NCI-H2227 treated with DMSO at 0.1 percent for 48 hours (cell line): ENCODE measurements at regions not wholly inside any gene's neighbourhood (a gene's known extent, or its start where the extent isn't known, plus 50 kb on each side); places are given as distances from the start of the nearest gene placed in this dataset.
A peak's percentile ranks its signal among the peaks of the same experiment; 100 is the strongest.
"Not testable (repeated sequence)": the region's sequence is repeated elsewhere in the genome, so short reads cannot be mapped to it uniquely, and the experiment has no call there.

Experiments used
- DNase-seq: peaks from one replicate; lab custom pipeline; 2025; lab: John Stamatoyannopoulos, UW

DNA sequence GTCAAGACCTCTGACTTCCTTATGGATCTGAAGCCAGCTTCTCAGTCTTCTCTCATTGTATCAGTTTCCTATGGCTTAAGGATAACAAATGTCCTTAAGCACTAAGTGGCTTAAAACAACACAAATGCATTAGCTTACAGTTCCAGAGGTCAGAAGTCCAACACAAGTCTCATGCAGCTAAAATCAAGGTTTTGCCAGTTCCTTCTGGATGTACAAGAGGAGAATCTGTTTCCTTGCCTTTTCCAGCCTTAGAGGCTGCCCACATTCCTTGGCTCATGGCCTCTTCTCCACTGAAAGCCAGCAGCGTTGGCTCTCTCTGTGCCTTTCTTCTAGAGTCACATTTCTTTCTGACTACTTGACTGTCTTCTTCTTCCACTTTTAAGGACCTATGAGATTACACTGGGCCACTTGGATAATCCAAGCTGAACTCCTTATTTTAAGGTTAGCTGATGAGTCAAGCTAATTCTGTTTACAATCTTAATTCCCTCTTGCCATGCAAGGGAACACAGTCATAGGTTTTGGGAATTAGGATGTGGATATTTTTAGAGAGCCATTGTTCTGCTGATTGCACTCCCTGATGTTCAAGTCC, 179.0 kb downstream of the BCAS1 start:
- DNase-seq = no peak

DNA sequence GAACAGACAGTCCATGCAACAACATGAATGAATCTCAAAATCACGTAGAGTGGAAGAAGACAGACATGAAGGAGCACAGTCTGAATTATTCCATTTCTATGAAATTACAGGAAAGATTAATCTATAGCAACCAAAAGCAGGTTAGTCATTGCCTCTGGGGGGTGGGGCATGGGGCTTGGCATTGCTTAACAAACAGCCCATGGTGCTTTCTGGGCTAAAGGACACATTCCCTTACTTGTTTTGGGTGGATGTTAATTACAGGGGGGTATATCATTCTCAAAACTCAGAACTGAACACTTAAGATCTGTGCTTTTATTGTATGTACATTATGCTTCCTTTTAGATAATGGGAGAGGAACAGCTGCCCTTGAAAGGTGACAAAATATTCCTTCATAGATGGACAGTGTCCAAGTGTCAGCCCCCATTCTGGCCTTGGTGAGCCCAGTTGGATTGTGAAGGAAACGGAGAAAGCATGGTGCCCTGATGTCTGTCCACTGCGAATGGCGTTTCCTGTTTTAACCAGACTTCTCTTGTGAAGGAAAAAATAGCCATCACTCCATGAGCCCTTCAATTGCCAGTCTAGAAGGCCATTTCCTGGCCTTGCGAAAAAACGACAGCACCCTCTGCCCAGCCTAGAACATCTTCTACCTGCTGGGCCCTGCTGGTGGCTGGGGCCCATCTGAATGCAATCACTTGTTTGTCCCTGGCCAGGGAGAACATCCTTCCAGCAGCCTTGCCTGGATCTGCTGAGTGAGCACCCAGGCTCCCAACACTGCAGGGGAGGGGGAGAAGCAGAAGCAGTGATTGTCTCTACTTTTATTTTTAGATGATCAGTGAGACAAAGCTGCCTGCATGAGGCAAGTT, 179.7 kb downstream of the BCAS1 start:
- DNase-seq = no peak

DNA sequence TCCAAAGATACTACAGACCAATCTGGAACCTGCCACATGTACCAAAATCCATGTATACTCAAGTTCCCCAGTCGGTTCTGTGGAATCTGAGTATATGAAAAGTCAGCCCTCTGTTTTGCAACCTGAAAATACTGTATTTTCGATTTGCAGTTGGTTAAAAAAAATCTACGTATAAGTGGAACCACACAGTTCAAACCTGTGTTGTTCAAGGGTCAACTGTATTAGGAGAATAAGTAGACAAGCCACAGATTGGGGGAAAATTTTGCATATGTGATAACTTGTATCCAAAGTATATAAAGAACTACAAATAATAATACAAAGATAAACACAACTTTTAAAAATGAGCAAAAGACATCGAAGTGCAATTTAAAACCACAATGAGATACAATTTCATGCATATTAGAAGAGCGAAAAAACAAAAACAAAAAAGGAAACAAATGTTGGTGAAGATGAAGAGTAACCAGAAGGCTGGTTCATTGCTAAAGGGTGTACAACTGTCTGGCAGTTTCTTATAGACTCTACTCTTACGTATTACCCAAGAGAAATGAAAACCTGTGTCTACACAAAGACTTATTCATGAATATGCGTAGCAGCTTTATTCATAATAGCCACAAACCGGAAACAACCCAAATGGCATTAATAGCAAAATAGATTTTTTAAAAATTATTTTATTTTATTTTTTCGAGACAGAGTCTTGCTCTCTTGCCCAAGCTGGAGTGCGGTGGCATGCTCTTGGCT, 180.8 kb downstream of the BCAS1 start:
- no peak for DNase-seq

DNA sequence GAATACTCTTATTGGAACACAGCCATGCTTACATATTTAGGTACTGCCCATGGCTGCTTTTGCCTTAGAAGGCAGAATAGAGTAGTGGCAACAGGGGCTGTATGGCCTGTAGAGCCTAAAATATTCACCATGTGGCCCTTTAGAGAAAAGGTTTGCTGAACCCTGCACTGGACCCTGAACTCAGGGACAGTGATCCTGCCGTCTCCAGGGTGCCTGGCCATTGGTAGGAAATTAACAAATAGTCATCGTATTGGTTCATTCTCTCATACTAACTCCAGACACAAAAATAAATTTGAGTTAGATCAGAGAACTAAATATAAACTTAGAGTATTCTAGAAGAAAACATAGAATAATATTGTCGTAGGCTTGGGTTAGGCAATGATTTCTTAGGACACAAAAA, 181.4 kb downstream of the BCAS1 start:
- DNase-seq = no peak

DNA sequence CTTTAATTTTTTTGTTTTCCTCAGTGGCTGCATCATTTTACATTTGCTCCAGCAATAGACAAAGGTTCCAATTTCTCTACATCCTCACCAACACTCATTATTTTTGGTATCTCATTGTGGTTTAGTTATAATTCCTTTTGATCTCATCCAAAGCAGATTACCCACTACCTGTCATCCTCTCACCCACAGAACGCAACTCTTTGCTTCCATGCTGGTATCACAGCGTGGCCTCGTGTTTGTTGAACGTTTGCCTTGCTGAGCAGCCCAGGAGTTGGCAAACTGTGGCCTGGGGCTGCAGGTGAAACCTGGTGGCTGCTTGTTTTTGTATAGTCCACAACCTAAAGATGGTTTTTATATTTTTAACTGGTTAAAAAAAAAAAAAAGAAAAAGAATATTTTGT, 181.9 kb downstream of the BCAS1 start:
- DNase-seq = no peak

DNA sequence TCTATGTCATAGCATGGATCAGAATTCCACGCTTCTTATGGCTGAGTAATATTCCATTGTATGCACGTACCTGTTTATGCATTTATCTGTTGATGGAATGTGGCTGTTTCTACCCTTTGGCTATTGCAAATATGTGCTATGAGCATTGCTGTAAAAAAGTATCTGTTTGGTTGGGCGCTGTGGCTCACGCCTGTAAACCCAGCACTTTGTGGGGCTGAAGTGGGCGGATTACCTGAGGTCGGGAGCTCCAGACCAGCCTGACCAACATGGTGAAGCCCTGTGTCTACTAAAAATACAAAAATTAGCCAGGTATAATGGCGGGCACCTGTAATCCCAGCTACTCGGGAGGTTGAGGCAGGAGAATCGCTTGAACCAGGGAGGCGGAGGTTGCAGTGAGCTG, 182.4 kb downstream of the BCAS1 start:
- no peak for DNase-seq

DNA sequence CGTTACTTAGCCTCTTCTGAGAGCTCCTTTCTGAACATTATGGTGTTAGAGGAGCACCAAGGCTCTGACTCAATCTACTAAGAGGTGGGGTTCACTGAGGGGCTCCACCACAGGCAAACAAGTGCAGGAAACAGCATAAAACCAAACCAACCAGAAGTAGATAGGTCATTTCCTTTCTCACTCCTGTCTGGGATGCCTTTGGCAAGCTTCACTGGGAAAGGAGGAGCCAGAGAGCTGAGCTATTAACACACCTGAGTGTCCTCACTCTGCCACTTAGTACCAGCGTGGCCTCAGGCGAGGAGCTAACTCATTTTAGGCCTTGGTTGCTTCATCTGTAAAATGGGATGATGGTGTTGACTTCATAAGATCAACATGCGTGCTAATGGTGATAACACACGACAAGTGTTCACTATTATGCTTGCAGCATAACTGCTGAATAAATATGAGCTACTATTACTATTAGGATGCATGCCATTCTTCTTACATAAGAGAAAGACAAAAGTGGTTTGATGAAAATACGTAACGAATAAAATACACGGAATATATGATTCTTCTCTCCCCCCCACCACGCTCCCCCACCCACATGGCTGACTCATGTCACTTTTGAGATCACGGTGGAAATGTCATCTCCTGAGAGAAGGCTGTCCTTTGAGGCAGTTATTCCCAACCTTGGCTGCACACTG, 185.4 kb downstream of the BCAS1 start:
- DNase-seq = no peak

DNA sequence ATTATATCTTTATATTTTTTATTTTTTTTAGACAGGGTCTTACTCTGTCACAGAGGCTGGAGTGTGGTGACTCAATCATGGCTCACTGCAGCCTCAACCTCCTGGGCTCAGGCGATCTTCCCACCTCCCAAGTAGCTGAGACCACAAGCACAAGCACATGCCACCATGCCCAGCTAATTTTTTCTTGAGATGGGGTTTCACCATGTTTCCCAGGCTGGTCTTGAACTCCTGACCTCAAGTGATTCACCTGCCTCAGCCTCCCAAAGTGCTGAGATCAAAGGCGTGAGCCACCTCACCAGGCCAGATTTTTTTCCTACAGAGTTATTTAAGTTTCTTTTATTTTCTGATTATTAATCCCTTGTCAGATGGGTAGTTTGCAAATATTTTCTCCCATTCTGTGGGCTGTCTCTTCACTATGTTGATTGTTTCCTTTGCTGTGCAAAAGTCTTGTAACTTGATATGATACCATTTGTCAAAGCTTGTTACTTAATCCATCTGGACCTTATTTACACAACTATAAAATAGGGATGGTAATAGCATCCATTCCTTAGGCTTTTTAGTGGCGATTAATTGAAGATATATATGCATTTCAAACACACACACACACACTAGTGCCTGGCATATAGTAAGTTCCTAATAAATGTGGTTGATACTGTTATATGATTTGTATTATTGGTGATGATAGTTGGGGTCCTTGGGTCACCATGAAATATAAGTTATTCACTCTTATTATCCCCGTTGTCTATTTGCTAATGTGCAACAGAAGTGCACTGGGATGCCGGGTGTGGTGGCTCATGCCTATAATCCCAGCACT, 187.1 kb downstream of the BCAS1 start:
- DNase-seq = no peak

DNA sequence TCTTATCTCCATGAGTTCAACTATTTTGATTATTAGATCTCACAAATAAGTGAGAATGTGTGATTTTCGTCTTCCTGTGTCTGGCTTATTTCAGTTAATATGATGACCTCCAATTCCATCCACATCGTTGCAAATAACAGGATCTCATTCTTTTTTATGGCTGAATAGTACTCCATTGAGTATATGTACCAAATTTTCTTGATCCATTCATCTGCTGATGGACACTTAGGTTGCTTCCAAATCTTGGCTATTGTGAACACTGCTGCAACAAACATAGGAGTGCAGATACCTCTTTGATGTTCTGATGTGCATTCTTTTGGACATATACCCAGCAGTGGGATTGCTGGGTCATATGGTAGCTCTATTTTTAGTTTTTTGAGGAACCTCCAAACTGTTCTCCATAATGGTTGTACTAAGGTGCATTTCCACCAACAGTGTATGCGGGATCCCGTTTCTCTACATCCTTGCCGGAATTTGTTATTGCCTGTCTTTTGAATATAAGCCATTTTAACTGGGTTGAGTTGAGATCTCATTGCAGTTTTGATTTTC, 187.9 kb downstream of the BCAS1 start:
- DNase-seq = not testable (repeated sequence)

DNA sequence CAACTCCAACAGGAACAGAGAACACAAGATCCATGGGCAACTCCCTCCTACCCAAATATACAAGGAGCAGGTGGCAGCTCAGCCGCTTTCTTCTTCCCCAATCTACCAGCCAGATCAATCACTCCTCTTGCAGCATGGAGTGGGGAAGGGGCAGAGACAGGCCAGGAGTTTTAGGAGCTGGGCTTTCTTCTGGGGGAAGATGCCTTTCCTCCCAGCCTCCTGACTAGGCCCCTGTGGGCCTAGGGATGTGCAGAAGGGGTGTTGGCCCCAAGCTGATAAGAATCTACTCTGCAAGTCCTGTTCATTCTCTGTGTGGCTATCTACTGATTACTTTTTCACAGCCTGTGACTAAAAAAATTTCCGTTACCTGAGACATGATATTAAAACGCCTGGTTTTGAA, 189.0 kb downstream of the BCAS1 start:
- no peak for DNase-seq

DNA sequence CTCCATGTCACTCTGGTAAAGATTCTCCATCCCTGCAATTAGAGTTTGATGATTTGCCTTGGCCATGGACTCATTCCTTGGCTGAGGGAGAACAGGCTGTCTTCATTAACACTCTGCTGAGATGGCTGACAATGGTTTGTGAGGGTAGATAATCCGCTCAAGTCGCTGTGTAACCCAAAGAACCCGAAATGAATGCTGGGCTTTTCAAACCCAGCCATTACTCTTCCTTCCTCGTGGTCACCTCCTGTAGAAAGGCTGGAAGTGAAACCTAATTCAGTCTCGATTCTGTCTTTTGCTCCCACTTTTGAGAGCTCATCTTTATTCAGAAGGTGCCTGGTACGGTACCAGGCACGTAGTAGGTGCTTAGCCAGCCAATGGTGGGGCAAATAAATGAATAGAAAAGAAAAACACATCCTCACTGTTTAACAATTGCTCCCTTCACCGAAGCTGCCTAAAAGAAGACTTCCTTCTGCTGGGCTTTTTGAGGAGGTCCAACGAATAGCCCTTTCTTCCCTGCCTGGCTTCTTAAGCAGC, 190.2 kb downstream of the BCAS1 start:
- no peak for DNase-seq

DNA sequence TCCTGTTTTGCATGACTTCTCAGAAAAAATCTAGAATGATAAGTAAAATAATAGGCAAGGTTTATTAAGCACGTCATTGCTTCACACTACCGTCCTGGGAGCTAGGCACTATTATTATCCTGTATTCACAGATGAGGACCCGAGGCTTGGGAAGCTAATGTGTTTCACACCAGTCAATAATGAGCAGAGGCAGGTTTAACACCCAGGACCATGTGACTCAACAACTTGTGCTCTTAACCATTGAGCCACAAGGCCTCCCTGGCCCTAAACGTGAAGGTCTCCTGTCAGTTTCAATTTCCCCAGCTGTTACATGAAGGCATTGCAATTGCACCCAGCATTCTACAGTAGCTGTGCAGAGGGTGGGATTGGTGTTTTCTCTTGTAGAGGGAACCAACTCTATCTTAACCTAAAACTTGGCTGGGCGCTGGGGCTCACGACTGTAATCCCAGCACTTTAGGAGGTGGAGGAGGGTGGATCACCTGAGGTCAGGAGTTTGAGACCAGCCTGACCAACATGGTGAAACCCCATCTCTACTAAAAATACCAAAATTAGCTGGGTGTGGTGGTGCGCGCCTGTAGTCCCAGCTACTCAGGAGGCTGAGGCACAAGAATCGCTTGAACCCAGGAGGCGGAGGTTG, 191.2 kb downstream of the BCAS1 start:
- DNase-seq = no peak

DNA sequence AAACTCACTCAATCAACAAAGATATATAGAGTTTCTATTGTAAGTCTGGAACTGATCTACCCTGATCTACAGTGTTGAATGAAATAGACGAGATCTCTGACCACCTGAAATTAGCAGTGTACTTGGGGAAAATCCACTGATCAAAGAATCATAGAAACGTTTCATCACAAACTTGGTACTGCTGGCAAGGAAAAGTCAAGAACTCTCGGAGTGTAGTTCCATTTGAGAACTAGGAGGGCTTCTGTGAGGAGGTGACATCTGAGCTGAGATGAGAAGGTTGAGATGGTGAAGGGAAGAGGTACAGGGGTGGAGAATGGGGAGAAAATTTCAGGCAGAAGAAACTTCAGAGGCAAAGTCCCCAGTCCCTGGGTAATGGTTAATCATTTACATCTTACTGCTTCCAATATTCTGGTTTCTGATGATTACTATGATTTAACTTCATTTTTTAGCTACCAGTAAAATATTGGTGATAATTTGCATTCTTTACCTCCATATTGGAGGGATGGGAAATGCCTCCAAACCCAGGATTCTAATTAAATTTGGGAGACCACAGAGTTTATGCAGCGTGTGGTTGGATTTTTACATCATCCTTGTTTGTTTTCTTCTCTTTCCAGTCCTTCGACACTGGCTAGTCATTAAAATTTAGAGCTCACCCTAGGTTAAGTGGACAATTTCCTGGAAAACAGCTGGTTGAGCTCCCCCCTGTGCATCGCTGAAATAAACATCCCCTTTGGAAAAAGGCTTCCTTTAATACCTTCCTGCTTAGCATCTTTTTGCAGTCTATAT, 191.9 kb downstream of the BCAS1 start:
- DNase-seq = peak; percentile 37

DNA sequence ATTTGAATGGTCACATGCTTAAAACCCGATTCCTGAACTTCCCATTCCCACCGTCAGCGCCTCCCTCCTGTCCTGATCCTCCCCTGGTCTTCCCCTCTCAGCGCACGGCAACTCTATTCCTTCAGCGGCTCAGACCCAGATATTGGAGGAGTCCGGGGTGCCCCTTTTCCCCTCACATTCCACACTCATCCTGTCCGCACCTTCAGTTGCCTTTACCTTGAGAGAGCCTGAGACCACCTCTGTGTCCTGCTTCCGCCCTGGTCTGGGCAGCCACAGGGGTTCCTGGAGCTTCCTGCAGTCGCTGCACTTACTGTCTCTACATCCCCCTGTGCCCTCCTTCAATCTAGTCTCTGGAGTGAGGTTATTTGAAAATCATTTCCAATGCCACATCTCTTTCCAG, 193.4 kb downstream of the BCAS1 start:
- no peak for DNase-seq

DNA sequence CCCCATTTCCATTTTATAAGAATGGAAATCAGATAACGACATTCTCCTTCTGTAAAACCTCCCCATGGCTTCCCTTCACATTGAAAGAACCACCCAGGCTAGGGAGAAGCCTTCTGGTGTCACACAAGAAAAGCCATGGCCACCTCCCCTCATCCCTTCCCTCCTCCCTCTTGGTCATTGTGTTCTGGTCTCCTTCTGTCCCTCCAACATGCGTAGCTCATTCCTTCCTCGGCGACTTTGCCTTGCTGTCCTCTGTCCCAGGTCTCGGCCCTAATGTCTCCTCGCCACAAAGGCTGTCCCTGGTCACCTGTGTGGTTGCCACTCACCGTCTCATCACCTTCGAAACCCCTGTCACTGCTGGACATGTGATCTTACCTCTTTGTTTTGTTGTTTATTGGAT, 193.9 kb downstream of the BCAS1 start:
- DNase-seq = no peak

DNA sequence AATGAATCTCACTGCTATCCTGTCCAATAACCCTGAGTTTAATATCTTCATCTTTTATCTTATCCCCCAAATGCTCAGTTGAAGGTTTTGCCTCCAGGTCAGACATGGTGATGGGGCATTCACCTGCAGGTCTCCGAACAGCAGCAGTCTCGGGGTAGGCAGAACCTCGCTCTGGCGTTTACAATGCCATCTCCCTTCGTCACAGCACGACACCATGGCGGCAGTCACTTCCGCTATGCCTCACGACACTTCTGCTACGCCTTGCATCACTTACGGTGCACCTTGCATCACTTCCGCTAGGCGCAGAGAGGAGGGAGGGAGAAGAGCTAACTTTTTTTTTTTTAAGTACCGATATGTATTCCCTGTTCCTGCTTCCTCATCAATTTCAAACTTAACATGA, 194.9 kb downstream of the BCAS1 start:
- DNase-seq = no peak

DNA sequence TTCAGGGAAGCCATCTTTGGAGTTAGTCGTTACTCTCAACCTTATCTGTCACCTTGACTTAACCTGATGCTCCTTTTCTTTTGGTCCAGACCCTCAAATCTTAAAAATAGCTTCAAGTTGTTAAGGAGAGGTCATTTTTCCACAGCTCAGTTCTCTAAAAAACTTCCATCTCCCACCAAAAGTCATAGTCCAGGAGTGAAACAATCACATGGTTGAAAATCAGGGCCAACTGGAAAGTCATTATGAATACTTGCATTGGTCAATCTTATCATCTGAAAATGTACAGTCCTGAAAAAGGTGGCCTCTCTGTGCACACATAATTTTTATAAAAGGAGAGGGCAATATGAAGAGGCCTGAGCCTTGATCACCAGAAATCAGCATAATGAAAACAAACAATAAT, 195.7 kb downstream of the BCAS1 start:
- DNase-seq = no peak

DNA sequence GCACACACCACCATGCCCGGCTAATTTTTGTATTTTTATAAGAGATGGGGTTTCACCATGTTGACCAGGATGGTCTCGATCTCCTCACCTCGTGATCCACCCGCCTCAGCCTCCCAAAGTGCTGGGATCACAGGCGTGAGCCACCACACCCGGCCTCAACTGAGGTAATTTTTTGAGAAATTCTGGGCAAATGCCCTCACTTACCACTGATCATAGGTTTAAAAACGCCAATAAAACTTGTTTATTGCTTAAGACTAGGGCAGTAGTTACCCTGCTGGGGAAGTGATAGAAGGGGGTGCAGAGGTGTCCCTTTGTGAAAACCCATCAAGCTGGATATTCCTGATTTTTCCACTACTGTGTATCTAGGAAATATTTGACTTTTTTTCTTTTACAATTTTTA, 196.3 kb downstream of the BCAS1 start:
- DNase-seq = no peak

DNA sequence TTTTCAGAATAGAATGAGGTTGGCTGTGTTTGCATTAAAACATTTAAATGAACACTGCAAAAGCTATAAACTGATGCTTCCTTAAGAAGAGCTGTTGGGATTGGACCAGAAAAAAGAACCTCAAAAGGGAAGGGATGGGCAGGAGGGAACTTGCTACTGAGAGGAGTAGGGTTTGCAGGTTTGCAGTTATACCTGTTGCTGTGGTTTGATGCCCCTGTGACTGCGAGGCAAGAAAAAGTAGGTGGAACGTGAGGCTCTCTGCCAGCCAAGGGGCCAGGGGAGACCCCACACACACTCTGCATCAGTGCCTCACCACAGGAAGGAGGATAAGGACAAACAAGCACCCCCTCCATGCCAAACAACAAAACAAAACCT, 197.2 kb downstream of the BCAS1 start:
- no peak for DNase-seq
